IMR-90 (cell line): ENCODE measurements at regions not wholly inside any gene's neighbourhood (a gene's known extent, or its start where the extent isn't known, plus 50 kb on each side); places are given as distances from the start of the nearest gene placed in this dataset.

Source experiments
- ATAC-seq: fragments of 200-7000 bp; cut with Tn5 transposase; 2 replicates; pipeline ENCODE4 v1.9.1; 2020; ENCODE audit warnings: low read depth, mild to moderate bottlenecking, moderate library complexity
- BruUV-seq: library from RNA; stranded (reverse); fragments of 400-500 nt; replicated peaks from 2 replicates; lab custom pipeline; 2021; lab: Mats Ljungman, UMichigan
- CTCF ChIA-PET: fragments of 300-600 bp; formaldehyde crosslinking; extraction: SDS; loops from one replicate; lab custom pipeline; 2021; ENCODE audit warnings: antibody characterized with exemption; lab: Yijun Ruan, JAX
- POLR2A ChIA-PET: fragments of 300-600 bp; sonication (Branson Sonifier 250); formaldehyde crosslinking; loops from one replicate; lab custom pipeline; 2022; ENCODE audit warnings: antibody characterized with exemption; ENCODE audit not compliant: unreplicated experiment; lab: Charles Lee
- DNase-seq: peaks from one replicate; pipeline ENCODE4 v3.0.0; 2013
- H2AFZ ChIP-seq: replicated peaks from 2 replicates; pipeline ENCODE3; 2013; ENCODE audit warnings: low read length, mild to moderate bottlenecking; ENCODE audit not compliant: poor library complexity
- H2AK5ac ChIP-seq: 2 replicates; pipeline ENCODE4 v1.6.1; 2013; ENCODE audit warnings: low read depth, low read length, inconsistent platforms
- H2AK9ac ChIP-seq: replicated peaks from 2 replicates; pipeline ENCODE3; 2013; ENCODE audit warnings: mild to moderate bottlenecking, low read depth, low read length, moderate library complexity; ENCODE audit not compliant: poor library complexity
- H2BK120ac ChIP-seq: 2 replicates; pipeline ENCODE4 v1.6.1; 2013; ENCODE audit warnings: low read depth, low read length, inconsistent platforms
- H2BK15ac ChIP-seq: 3 replicates; pipeline ENCODE4 v1.6.1; 2013; ENCODE audit warnings: low read depth, low read length, inconsistent platforms
- H2BK20ac ChIP-seq: 2 replicates; pipeline ENCODE4 v1.6.1; 2013; ENCODE audit warnings: low read depth, mild to moderate bottlenecking, inconsistent platforms, low read length, moderate library complexity
- H2BK5ac ChIP-seq: 2 replicates; pipeline ENCODE4 v1.6.1; 2013; ENCODE audit warnings: mild to moderate bottlenecking, low read depth, low read length, inconsistent platforms; ENCODE audit not compliant: poor library complexity, severe bottlenecking
- H3K14ac ChIP-seq: replicated peaks from 2 replicates; pipeline ENCODE4 v1.6.1; 2013; ENCODE audit warnings: low read depth, low read length, inconsistent platforms
- H3K18ac ChIP-seq: 2 replicates; pipeline ENCODE4 v1.6.1; 2013; ENCODE audit warnings: low read depth, low read length, control low read depth
- H3K23ac ChIP-seq: 2 replicates; pipeline ENCODE4 v1.6.1; 2013; ENCODE audit warnings: low read depth, low read length, inconsistent platforms
- H3K27ac ChIP-seq: 2 replicates; pipeline ENCODE4 v1.5.1; 2013; ENCODE audit warnings: mild to moderate bottlenecking, control low read depth, low read length; ENCODE audit not compliant: insufficient read depth
- H3K27me3 ChIP-seq: 2 replicates; pipeline ENCODE4 v1.6.1; 2013; ENCODE audit warnings: low read length; ENCODE audit not compliant: control insufficient read depth, insufficient read depth
- H3K36me3 ChIP-seq: 2 replicates; pipeline ENCODE4 v1.6.1; 2013; ENCODE audit warnings: low read length, mixed read lengths; ENCODE audit not compliant: control insufficient read depth, insufficient read depth
- H3K4ac ChIP-seq: 2 replicates; pipeline ENCODE4 v1.6.1; 2013; ENCODE audit warnings: low read depth, low read length, inconsistent platforms
- H3K4me1 ChIP-seq: 2 replicates; pipeline ENCODE4 v1.6.1; 2013; ENCODE audit warnings: low read length, mixed read lengths; ENCODE audit not compliant: control insufficient read depth, insufficient read depth
- H3K4me2 ChIP-seq: 2 replicates; pipeline ENCODE4 v1.6.1; 2013; ENCODE audit warnings: low read depth, mild to moderate bottlenecking, control low read depth, low read length, moderate library complexity
- H3K4me3 ChIP-seq: 2 replicates; pipeline ENCODE4 v1.5.1; 2013; ENCODE audit warnings: low read depth, mild to moderate bottlenecking, control low read depth, low read length, moderate library complexity; ENCODE audit not compliant: insufficient read depth
- H3K56ac ChIP-seq: 2 replicates; pipeline ENCODE4 v1.6.1; 2013; ENCODE audit warnings: low read length, inconsistent platforms; ENCODE audit not compliant: insufficient read depth; ENCODE audit errors: extremely low read depth
- H3K79me1 ChIP-seq, 2 experiments: 2 replicates each; pipeline ENCODE4 v1.6.1; 2013; ENCODE audit warnings: low read length in 2 of 2, inconsistent platforms in 1 of 2, low read depth in 1 of 2
- H3K9ac ChIP-seq: 2 replicates; pipeline ENCODE4 v1.6.1; 2013; ENCODE audit warnings: low read depth, low read length, control low read depth
- H3K9me1 ChIP-seq: 2 replicates; pipeline ENCODE4 v1.6.1; 2013; ENCODE audit warnings: low read length, inconsistent platforms; ENCODE audit not compliant: insufficient read depth
- H3K9me3 ChIP-seq: 2 replicates; pipeline ENCODE4 v1.6.1; 2013; ENCODE audit warnings: low read length; ENCODE audit not compliant: control insufficient read depth, insufficient read depth
- H4K20me1 ChIP-seq: 2 replicates; pipeline ENCODE4 v1.6.1; 2013; ENCODE audit warnings: low read length, inconsistent platforms; ENCODE audit not compliant: insufficient read depth
- H4K5ac ChIP-seq: 2 replicates; pipeline ENCODE4 v1.6.1; 2013; ENCODE audit warnings: mild to moderate bottlenecking, low read depth, low read length, control low read depth
- H4K8ac ChIP-seq, 2 experiments: 2 replicates each; pipeline ENCODE4 v1.6.1; 2013; ENCODE audit warnings: low read depth in 2 of 2, low read length in 2 of 2, control low read depth in 1 of 2, inconsistent platforms in 1 of 2
- H4K91ac ChIP-seq: 2 replicates; pipeline ENCODE4 v1.6.1; 2013; ENCODE audit warnings: low read depth, low read length, inconsistent platforms; ENCODE audit not compliant: insufficient read depth
- CEBPB ChIP-seq: IDR thresholded peaks from 2 replicates; pipeline ENCODE4 v1.6.1; 2012; ENCODE audit warnings: low read depth, low read length, improper control_type of control experiment
- CHD1 ChIP-seq: IDR thresholded peaks from 2 replicates; pipeline ENCODE4 v1.6.1; 2012; ENCODE audit warnings: low read depth, low read length, improper control_type of control experiment
- FOS ChIP-seq: fragments of 150-350 bp; IDR thresholded peaks from 2 replicates; pipeline ENCODE4 v1.6.1; 2016; ENCODE audit warnings: low read depth, low read length
- MAFK ChIP-seq: IDR thresholded peaks from 2 replicates; pipeline ENCODE4 v1.6.1; 2012; ENCODE audit warnings: low read depth, low read length, improper control_type of control experiment
- MAZ ChIP-seq: IDR thresholded peaks from 2 replicates; pipeline ENCODE4 v1.6.1; 2012; ENCODE audit warnings: low read depth, mild to moderate bottlenecking, low read length, improper control_type of control experiment, moderate library complexity, borderline replicate concordance
- MXI1 ChIP-seq: IDR thresholded peaks from 2 replicates; pipeline ENCODE4 v1.6.1; 2012; ENCODE audit warnings: low read depth, mild to moderate bottlenecking, low read length, moderate library complexity, borderline replicate concordance
- NFE2L2 ChIP-seq: fragments of 150-350 bp; IDR thresholded peaks from 2 replicates; pipeline ENCODE4 v1.6.1; 2016; ENCODE audit warnings: low read depth, mild to moderate bottlenecking, low read length
- POLR2A ChIP-seq: IDR thresholded peaks from 2 replicates; pipeline ENCODE4 v1.6.1; 2012; ENCODE audit warnings: mild to moderate bottlenecking, low read depth, low read length
- RAD21 ChIP-seq: IDR thresholded peaks from 2 replicates; pipeline ENCODE4 v1.6.1; 2012; ENCODE audit warnings: low read length, improper control_type of control experiment
- RCOR1 ChIP-seq: IDR thresholded peaks from 2 replicates; pipeline ENCODE4 v1.6.1; 2012; ENCODE audit warnings: mild to moderate bottlenecking, low read length, improper control_type of control experiment; ENCODE audit not compliant: insufficient replicate concordance
- RFX5 ChIP-seq: IDR thresholded peaks from 2 replicates; pipeline ENCODE4 v1.8.0; 2012; ENCODE audit warnings: low read depth, mild to moderate bottlenecking, low read length, moderate library complexity
- SMC3 ChIP-seq: fragments of 150-350 bp; IDR thresholded peaks from 2 replicates; pipeline ENCODE4 v1.6.1; 2016; ENCODE audit warnings: low read depth, mild to moderate bottlenecking, antibody characterized with exemption, low read length, moderate library complexity
- WGBS, 2 experiments: methylation state at CpG; one replicate each; pipeline versions ENCODE4 v1.1.5 to v1.1.7; 2013; ENCODE audit warnings: missing lambda C conversion rate in 2 of 2; ENCODE audit not compliant: insufficient read length in 1 of 2; ENCODE audit errors: extremely low coverage in 2 of 2; 5-methylcytosine and 5-hydroxymethylcytosine counted together
- dilution Hi-C: fragments of 300-500 bp; cut with HindIII; formaldehyde crosslinking; loops from one replicate; pipeline ENCODE4 v1.14.3; 2018; ENCODE audit warnings: low sequenced_read_pairs; ENCODE audit not compliant: unreplicated experiment
- in situ Hi-C: fragments of 300-500 bp; cut with MboI; formaldehyde crosslinking; loops from 3 replicates; pipeline ENCODE4 v1.14.3; 2019; ENCODE audit warnings: low sequenced_read_pairs, inconsistent platforms, mixed read lengths
- intact Hi-C: fragments of 100-400 bp; cut with micrococcal nuclease; formaldehyde crosslinking; loops from 2 replicates; pipeline ENCODE4 v1.10.0; 2022
- TF ChIP-seq, protein P1 (sequence below): conservative IDR thresholded peaks from 2 replicates; pipeline ENCODE4 v1.5.1; 2012; ENCODE audit warnings: mild to moderate bottlenecking, low read depth, low read length, improper control_type of control experiment

DNA sequence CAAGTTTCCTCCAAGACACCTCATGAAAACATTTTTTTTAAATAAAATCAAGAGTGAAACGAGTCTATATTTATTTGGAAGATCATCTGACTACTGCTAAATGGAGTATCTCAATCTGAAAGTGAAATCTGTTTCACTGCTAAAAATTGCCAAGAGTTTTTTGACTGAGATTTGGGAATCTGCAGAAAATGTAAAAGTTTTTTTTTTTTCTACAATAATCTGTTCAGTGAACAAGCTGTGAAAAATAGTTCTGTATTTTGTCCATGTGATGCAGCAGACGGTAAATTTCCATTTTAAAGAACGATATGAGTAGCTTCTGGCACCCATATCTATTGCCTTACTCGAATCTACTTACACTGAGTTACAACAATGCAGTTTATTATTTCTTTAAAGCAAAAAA lies 519.7 kb downstream of the PLCL1 start:
- ATAC-seq (no peak), DNase-seq (no peak)
- no peaks in the 10 kb centered on the region for H3K27me3 ChIP-seq
- H2AFZ ChIP-seq = no peak overlapping the region
- no peak overlapping the region for H2BK20ac ChIP-seq
- no peaks in the 10 kb centered on the region for H3K9me1 ChIP-seq
- no peak overlapping the region for H3K56ac ChIP-seq
- no peak overlapping the region for H2BK5ac ChIP-seq
- intact Hi-C loops (no loop called here), in situ Hi-C loops (loop anchor here (25.0 kb wide), 1 partner anchor 1413 kb away; no protein-coding TSS in a partner anchor), dilution Hi-C loops (no loop called here)
- no peak overlapping the region for H4K8ac ChIP-seq
- no peak overlapping the region for H3K4me3 ChIP-seq
- no peak overlapping the region for H2BK15ac ChIP-seq
- no TSS peak for BruUV-seq
- WGBS, 2 experiments = no CpG with 5 or more reads among the region's 4 CpGs
- H3K27ac ChIP-seq = no peak overlapping the region
- H3K9ac ChIP-seq = no peak overlapping the region
- no peak overlapping the region for H3K23ac ChIP-seq
- no peak overlapping the region for H2AK9ac ChIP-seq
- no peaks in the 10 kb centered on the region for H3K9me3 ChIP-seq
- no peak overlapping the region for H3K14ac ChIP-seq
- no peaks in the 10 kb centered on the region for H3K36me3 ChIP-seq
- H4K91ac ChIP-seq = no peak overlapping the region
- no peaks in the 10 kb centered on the region for H3K4me1 ChIP-seq
- no peak overlapping the region for H2BK120ac ChIP-seq
- no peak overlapping the region for H3K4ac ChIP-seq
- H3K4me2 ChIP-seq = no peak overlapping the region
- no peaks in the 10 kb centered on the region for H3K79me1 ChIP-seq
- no peak overlapping the region for H3K18ac ChIP-seq
- H4K20me1 ChIP-seq = no peaks in the 10 kb centered on the region
- ChIA-PET CTCF (interaction anchor here (1.1 kb wide), 1 partner anchor 1161 kb away, joined by 3 read pairs; no protein-coding TSS in a partner anchor), POLR2A (no interaction called here)
- no peak overlapping the region for H4K5ac ChIP-seq
- H2AK5ac ChIP-seq = no peak overlapping the region
- no peak for TF ChIP-seq POLR2A
- no peak for TF ChIP-seq MAZ
- no peak for TF ChIP-seq RCOR1
- no peak for TF ChIP-seq RFX5
- no peak for TF ChIP-seq MAFK
- no peak for TF ChIP-seq RAD21
- TF ChIP-seq FOS = no peak
- TF ChIP-seq, protein P1, sequence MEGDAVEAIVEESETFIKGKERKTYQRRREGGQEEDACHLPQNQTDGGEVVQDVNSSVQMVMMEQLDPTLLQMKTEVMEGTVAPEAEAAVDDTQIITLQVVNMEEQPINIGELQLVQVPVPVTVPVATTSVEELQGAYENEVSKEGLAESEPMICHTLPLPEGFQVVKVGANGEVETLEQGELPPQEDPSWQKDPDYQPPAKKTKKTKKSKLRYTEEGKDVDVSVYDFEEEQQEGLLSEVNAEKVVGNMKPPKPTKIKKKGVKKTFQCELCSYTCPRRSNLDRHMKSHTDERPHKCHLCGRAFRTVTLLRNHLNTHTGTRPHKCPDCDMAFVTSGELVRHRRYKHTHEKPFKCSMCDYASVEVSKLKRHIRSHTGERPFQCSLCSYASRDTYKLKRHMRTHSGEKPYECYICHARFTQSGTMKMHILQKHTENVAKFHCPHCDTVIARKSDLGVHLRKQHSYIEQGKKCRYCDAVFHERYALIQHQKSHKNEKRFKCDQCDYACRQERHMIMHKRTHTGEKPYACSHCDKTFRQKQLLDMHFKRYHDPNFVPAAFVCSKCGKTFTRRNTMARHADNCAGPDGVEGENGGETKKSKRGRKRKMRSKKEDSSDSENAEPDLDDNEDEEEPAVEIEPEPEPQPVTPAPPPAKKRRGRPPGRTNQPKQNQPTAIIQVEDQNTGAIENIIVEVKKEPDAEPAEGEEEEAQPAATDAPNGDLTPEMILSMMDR = no peak
- no peak for TF ChIP-seq CHD1
- no peak for TF ChIP-seq SMC3
- TF ChIP-seq MXI1 = no peak
- TF ChIP-seq CEBPB = no peak
- TF ChIP-seq NFE2L2 = no peak
